ENCODE measurements at regions not wholly inside any gene's neighbourhood (a gene's known extent, or its start where the extent isn't known, plus 50 kb on each side); places are given as distances from the start of the nearest gene placed in this dataset.

DNA sequence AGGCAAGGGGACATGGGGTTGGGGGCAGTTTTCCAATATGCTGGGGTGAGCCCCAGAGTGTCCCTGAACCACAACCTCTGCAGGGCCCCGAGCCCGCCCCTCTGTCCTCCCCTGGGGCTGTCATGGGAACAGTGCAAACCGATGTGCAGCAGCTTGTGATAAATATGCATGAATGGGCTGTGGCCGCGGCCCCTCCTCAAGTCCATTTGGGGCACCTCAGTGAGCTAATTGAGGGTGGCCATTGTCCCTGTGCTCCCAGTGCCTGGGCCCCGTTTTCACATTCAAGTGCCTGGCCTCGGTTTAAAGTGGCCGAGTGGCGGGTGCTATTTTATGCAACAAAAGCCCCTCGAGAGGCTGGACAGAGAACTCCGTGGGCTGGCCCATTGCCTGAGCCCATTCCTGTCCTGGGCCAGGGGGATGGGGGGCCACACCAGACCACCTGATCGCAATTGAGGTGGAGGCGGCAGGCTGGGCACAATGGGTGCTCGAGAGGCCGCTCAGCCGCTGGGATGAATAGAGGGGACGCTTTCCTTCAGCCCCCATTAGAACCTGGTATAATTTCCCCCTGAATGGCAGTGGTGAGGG is 193.7 kb downstream of the FOXD2 start (continued):
- no peak for TF ChIP-seq KDM5A (IDR thresholded peaks at IDR 0.05; ENCODE audit: low read length)

Measured in H1 (cell line).